HEK293 (cell line): ENCODE measurements at regions not wholly inside any gene's neighbourhood (a gene's known extent, or its start where the extent isn't known, plus 50 kb on each side); places are given as distances from the start of the nearest gene placed in this dataset.

ENCODE experiments used
- FEZF1 ChIP-seq: fragments of 450-650 bp; formaldehyde crosslinking; IDR thresholded peaks from 2 replicates; pipeline ENCODE4 v1.5.1; 2016; ENCODE audit warnings: missing biosample characterization, missing genetic modification characterization
- KLF9 ChIP-seq: fragments of 450-650 bp; formaldehyde crosslinking; IDR thresholded peaks from 2 replicates; pipeline ENCODE4 v1.5.1; 2016; ENCODE audit warnings: missing biosample characterization, missing genetic modification characterization, low read depth
- ZNF114 ChIP-seq: fragments of 450-650 bp; formaldehyde crosslinking; IDR thresholded peaks from 2 replicates; pipeline ENCODE4 v1.5.0; 2017; ENCODE audit warnings: missing biosample characterization, missing genetic modification characterization
- ZNF16 ChIP-seq: fragments of 450-650 bp; formaldehyde crosslinking; IDR thresholded peaks from 2 replicates; pipeline ENCODE4 v1.5.1; 2016; ENCODE audit warnings: low read depth, missing biosample characterization, missing genetic modification characterization
- ZNF558 ChIP-seq: fragments of 450-650 bp; formaldehyde crosslinking; IDR thresholded peaks from 2 replicates; pipeline ENCODE4 v1.5.1; 2016; ENCODE audit warnings: missing biosample characterization, missing genetic modification characterization
- ZNF571 ChIP-seq: fragments of 450-650 bp; formaldehyde crosslinking; IDR thresholded peaks from 2 replicates; pipeline ENCODE4 v1.5.0; 2017; ENCODE audit warnings: missing biosample characterization, missing genetic modification characterization
- ZNF785 ChIP-seq: fragments of 450-650 bp; formaldehyde crosslinking; IDR thresholded peaks from 2 replicates; pipeline ENCODE4 v1.5.1; 2016; ENCODE audit warnings: missing biosample characterization, missing genetic modification characterization
- TF ChIP-seq, protein P1 (sequence below): fragments of 450-650 bp; formaldehyde crosslinking; IDR thresholded peaks from 2 replicates; pipeline ENCODE4 v1.5.1; 2016; ENCODE audit warnings: missing biosample characterization, missing genetic modification characterization
- TF ChIP-seq, protein P2 (sequence below): fragments of 450-650 bp; formaldehyde crosslinking; IDR thresholded peaks from 2 replicates; pipeline ENCODE4 v1.5.1; 2016; ENCODE audit warnings: missing biosample characterization, missing genetic modification characterization
- TF ChIP-seq, protein P3 (sequence below): fragments of 450-650 bp; formaldehyde crosslinking; IDR thresholded peaks from 2 replicates; pipeline ENCODE4 v1.5.1; 2017; ENCODE audit warnings: missing biosample characterization, missing genetic modification characterization
- TF ChIP-seq, protein P4 (sequence below): fragments of 450-650 bp; formaldehyde crosslinking; IDR thresholded peaks from 2 replicates; pipeline ENCODE4 v1.5.1; 2016; ENCODE audit warnings: missing biosample characterization, missing genetic modification characterization
- TF ChIP-seq, protein P5 (sequence below): fragments of 450-650 bp; formaldehyde crosslinking; IDR thresholded peaks from 2 replicates; pipeline ENCODE4 v1.5.1; 2017; ENCODE audit warnings: missing biosample characterization, missing genetic modification characterization

DNA sequence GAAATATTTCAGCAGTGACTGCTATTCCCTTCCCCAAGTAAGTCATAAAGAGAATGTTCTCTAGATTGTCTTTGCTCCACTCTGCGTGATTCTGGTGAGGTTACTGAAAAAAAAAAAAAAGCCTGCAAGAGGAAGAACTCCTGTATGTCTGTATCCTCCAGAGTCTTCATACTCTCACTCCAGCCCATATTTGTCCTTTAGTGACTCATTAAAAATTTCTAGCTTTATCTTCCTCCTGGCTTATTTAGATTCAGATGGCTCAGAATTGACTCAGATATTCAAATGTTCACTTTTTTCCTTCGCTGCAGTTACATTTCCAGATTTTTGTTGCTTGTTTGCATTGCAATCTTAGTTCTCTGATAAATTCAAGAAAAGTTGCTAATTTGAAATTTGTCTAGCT, 76.3 kb upstream of the CNTN5 start:
- TF ChIP-seq, protein P1, sequence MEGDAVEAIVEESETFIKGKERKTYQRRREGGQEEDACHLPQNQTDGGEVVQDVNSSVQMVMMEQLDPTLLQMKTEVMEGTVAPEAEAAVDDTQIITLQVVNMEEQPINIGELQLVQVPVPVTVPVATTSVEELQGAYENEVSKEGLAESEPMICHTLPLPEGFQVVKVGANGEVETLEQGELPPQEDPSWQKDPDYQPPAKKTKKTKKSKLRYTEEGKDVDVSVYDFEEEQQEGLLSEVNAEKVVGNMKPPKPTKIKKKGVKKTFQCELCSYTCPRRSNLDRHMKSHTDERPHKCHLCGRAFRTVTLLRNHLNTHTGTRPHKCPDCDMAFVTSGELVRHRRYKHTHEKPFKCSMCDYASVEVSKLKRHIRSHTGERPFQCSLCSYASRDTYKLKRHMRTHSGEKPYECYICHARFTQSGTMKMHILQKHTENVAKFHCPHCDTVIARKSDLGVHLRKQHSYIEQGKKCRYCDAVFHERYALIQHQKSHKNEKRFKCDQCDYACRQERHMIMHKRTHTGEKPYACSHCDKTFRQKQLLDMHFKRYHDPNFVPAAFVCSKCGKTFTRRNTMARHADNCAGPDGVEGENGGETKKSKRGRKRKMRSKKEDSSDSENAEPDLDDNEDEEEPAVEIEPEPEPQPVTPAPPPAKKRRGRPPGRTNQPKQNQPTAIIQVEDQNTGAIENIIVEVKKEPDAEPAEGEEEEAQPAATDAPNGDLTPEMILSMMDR (tag by site-specific recombination) = no peak
- no peak for TF ChIP-seq ZNF16 (tag by site-specific recombination)
- TF ChIP-seq FEZF1 (tag by site-specific recombination) = no peak
- TF ChIP-seq ZNF114 (tag by site-specific recombination) = no peak
- no peak for TF ChIP-seq KLF9 (tag by site-specific recombination)
- TF ChIP-seq, protein P2, sequence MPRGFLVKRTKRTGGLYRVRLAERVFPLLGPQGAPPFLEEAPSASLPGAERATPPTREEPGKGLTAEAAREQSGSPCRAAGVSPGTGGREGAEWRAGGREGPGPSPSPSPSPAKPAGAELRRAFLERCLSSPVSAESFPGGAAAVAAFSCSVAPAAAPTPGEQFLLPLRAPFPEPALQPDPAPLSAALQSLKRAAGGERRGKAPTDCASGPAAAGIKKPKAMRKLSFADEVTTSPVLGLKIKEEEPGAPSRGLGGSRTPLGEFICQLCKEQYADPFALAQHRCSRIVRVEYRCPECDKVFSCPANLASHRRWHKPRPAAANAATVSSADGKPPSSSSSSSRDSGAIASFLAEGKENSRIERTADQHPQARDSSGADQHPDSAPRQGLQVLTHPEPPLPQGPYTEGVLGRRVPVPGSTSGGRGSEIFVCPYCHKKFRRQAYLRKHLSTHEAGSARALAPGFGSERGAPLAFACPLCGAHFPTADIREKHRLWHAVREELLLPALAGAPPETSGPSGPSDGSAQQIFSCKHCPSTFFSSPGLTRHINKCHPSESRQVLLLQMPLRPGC (tag by site-specific recombination) = no peak
- TF ChIP-seq ZNF785 (tag by site-specific recombination) = no peak
- no peak for TF ChIP-seq ZNF571
- TF ChIP-seq ZNF558 (tag by site-specific recombination) = no peak
- TF ChIP-seq, protein P3, sequence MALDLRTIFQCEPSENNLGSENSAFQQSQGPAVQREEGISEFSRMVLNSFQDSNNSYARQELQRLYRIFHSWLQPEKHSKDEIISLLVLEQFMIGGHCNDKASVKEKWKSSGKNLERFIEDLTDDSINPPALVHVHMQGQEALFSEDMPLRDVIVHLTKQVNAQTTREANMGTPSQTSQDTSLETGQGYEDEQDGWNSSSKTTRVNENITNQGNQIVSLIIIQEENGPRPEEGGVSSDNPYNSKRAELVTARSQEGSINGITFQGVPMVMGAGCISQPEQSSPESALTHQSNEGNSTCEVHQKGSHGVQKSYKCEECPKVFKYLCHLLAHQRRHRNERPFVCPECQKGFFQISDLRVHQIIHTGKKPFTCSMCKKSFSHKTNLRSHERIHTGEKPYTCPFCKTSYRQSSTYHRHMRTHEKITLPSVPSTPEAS = no peak
- TF ChIP-seq, protein P4, sequence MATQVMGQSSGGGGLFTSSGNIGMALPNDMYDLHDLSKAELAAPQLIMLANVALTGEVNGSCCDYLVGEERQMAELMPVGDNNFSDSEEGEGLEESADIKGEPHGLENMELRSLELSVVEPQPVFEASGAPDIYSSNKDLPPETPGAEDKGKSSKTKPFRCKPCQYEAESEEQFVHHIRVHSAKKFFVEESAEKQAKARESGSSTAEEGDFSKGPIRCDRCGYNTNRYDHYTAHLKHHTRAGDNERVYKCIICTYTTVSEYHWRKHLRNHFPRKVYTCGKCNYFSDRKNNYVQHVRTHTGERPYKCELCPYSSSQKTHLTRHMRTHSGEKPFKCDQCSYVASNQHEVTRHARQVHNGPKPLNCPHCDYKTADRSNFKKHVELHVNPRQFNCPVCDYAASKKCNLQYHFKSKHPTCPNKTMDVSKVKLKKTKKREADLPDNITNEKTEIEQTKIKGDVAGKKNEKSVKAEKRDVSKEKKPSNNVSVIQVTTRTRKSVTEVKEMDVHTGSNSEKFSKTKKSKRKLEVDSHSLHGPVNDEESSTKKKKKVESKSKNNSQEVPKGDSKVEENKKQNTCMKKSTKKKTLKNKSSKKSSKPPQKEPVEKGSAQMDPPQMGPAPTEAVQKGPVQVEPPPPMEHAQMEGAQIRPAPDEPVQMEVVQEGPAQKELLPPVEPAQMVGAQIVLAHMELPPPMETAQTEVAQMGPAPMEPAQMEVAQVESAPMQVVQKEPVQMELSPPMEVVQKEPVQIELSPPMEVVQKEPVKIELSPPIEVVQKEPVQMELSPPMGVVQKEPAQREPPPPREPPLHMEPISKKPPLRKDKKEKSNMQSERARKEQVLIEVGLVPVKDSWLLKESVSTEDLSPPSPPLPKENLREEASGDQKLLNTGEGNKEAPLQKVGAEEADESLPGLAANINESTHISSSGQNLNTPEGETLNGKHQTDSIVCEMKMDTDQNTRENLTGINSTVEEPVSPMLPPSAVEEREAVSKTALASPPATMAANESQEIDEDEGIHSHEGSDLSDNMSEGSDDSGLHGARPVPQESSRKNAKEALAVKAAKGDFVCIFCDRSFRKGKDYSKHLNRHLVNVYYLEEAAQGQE (tag by site-specific recombination) = no peak
- TF ChIP-seq, protein P5, sequence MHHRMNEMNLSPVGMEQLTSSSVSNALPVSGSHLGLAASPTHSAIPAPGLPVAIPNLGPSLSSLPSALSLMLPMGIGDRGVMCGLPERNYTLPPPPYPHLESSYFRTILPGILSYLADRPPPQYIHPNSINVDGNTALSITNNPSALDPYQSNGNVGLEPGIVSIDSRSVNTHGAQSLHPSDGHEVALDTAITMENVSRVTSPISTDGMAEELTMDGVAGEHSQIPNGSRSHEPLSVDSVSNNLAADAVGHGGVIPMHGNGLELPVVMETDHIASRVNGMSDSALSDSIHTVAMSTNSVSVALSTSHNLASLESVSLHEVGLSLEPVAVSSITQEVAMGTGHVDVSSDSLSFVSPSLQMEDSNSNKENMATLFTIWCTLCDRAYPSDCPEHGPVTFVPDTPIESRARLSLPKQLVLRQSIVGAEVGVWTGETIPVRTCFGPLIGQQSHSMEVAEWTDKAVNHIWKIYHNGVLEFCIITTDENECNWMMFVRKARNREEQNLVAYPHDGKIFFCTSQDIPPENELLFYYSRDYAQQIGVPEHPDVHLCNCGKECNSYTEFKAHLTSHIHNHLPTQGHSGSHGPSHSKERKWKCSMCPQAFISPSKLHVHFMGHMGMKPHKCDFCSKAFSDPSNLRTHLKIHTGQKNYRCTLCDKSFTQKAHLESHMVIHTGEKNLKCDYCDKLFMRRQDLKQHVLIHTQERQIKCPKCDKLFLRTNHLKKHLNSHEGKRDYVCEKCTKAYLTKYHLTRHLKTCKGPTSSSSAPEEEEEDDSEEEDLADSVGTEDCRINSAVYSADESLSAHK (tag by site-specific recombination) = no peak
